MG63 (cell line): ENCODE measurements at regions not wholly inside any gene's neighbourhood (a gene's known extent, or its start where the extent isn't known, plus 50 kb on each side); places are given as distances from the start of the nearest gene placed in this dataset.

Experiments
- DNase-seq: peaks from one replicate; pipeline ENCODE4 v3.0.0-alpha.2; 2020
- H3K27me3 ChIP-seq: fragments of 250-450 bp; sonication (Bioruptor Pico); 2 replicates; pipeline ENCODE4 v1.5.1; 2020; ENCODE audit warnings: mild to moderate bottlenecking, moderate library complexity
- H3K36me3 ChIP-seq: fragments of 250-450 bp; sonication (Bioruptor Pico); 2 replicates; pipeline ENCODE4 v1.5.1; 2020; ENCODE audit warnings: mild to moderate bottlenecking, moderate library complexity
- H3K4me3 ChIP-seq: fragments of 250-450 bp; sonication (Bioruptor Pico); 2 replicates; pipeline ENCODE4 v1.5.1; 2020; ENCODE audit warnings: mild to moderate bottlenecking, moderate library complexity
- H3K9me3 ChIP-seq: fragments of 250-450 bp; sonication (Bioruptor Pico); 2 replicates; pipeline ENCODE4 v1.5.1; 2020; ENCODE audit warnings: mild to moderate bottlenecking, moderate library complexity

- H3K36me3 ChIP-seq = no peaks in the 10 kb centered on the region
- DNase-seq = no peak
- no peaks in the 10 kb centered on the region for H3K27me3 ChIP-seq
- no peaks in the 10 kb centered on the region for H3K9me3 ChIP-seq
- H3K4me3 ChIP-seq = no peak overlapping the region
These were observed 408.0 kb downstream of the TBL1XR1 start for GRCh38 chr3:176789281-176789705.

GRCh38 chr3:176787506-176787905 is 409.8 kb downstream of the TBL1XR1 start:
- Histone ChIP-seq H3K9me3 (no peaks in the 10 kb centered on the region), H3K36me3 (no peaks in the 10 kb centered on the region), H3K27me3 (no peaks in the 10 kb centered on the region), H3K4me3 (no peak overlapping the region)
- no peak for DNase-seq

- peak; percentile 43 for DNase-seq
- Histone ChIP-seq H3K36me3 (no peaks in the 10 kb centered on the region), H3K27me3 (peaks cover 4% of the 10 kb centered on the region), H3K4me3 (no peak overlapping the region), H3K9me3 (no peaks in the 10 kb centered on the region)
These were observed 412.1 kb downstream of the TBL1XR1 start for GRCh38 chr3:176785171-176785570.

- H3K36me3 ChIP-seq = no peaks in the 10 kb centered on the region
- no peaks in the 10 kb centered on the region for H3K9me3 ChIP-seq
- H3K27me3 ChIP-seq = peaks cover 6% of the 10 kb centered on the region
- no peak overlapping the region for H3K4me3 ChIP-seq
- DNase-seq = no peak
These were observed 416.5 kb downstream of the TBL1XR1 start for GRCh38 chr3:176780766-176781165.

- no peak for DNase-seq
- Histone ChIP-seq H3K27me3 (peaks cover 6% of the 10 kb centered on the region), H3K36me3 (no peaks in the 10 kb centered on the region), H3K9me3 (no peaks in the 10 kb centered on the region; the same call in 1 of the 2 replicates), H3K4me3 (no peak overlapping the region)
These were observed 420.6 kb downstream of the TBL1XR1 start for GRCh38 chr3:176776622-176777175.

GRCh38 chr3:176769547-176770190 is 427.6 kb downstream of the TBL1XR1 start:
- H3K4me3 ChIP-seq = no peak overlapping the region
- H3K36me3 ChIP-seq = no peaks in the 10 kb centered on the region
- peaks cover 2% of the 10 kb centered on the region for H3K9me3 ChIP-seq
- H3K27me3 ChIP-seq = no peaks in the 10 kb centered on the region
- DNase-seq = no peak

- Histone ChIP-seq H3K4me3 (no peak overlapping the region), H3K36me3 (no peaks in the 10 kb centered on the region), H3K9me3 (peaks cover 2% of the 10 kb centered on the region; the same call in 1 of the 2 replicates), H3K27me3 (no peaks in the 10 kb centered on the region)
- peak; percentile 85 for DNase-seq
These were observed 429.9 kb downstream of the TBL1XR1 start for GRCh38 chr3:176767385-176767784.

GRCh38 chr3:176766862-176767261 is 430.4 kb downstream of the TBL1XR1 start:
- Histone ChIP-seq H3K4me3 (no peak overlapping the region), H3K9me3 (peaks cover 2% of the 10 kb centered on the region; the same call in 1 of the 2 replicates), H3K36me3 (no peaks in the 10 kb centered on the region), H3K27me3 (no peaks in the 10 kb centered on the region)
- no peak for DNase-seq

- H3K4me3 ChIP-seq = no peak overlapping the region
- DNase-seq = no peak
These were observed 431.8 kb downstream of the TBL1XR1 start for GRCh38 chr3:176765382-176765900.

GRCh38 chr3:176759815-176760506 is 437.3 kb downstream of the TBL1XR1 start:
- Histone ChIP-seq H3K9me3 (no peaks in the 10 kb centered on the region), H3K36me3 (no peaks in the 10 kb centered on the region), H3K27me3 (no peaks in the 10 kb centered on the region), H3K4me3 (no peak overlapping the region)
- no peak for DNase-seq

More at GRCh38 chr3:176765382-176765900, 431.8 kb downstream of the TBL1XR1 start:
- no peaks in the 10 kb centered on the region for H3K27me3 ChIP-seq
- H3K9me3 ChIP-seq = peaks cover 2% of the 10 kb centered on the region; the same call in 1 of the 2 replicates
- no peaks in the 10 kb centered on the region for H3K36me3 ChIP-seq

GRCh38 chr3:176757429-176757828 is 439.9 kb downstream of the TBL1XR1 start:
- Histone ChIP-seq H3K4me3 (no peak overlapping the region), H3K27me3 (no peaks in the 10 kb centered on the region), H3K9me3 (no peaks in the 10 kb centered on the region), H3K36me3 (no peaks in the 10 kb centered on the region)
- no peak for DNase-seq

- Histone ChIP-seq H3K9me3 (no peaks in the 10 kb centered on the region), H3K36me3 (no peaks in the 10 kb centered on the region), H3K4me3 (no peak overlapping the region), H3K27me3 (no peaks in the 10 kb centered on the region)
- no peak for DNase-seq
These were observed 441.3 kb downstream of the TBL1XR1 start for GRCh38 chr3:176755977-176756376.

- no peaks in the 10 kb centered on the region for H3K9me3 ChIP-seq
- no peaks in the 10 kb centered on the region for H3K36me3 ChIP-seq
- no peak overlapping the region for H3K4me3 ChIP-seq
- no peaks in the 10 kb centered on the region for H3K27me3 ChIP-seq
- no peak for DNase-seq
These were observed 441.7 kb downstream of the TBL1XR1 start for GRCh38 chr3:176755552-176755951.

GRCh38 chr3:176741664-176742047 is 455.6 kb downstream of the TBL1XR1 start:
- no peaks in the 10 kb centered on the region for H3K36me3 ChIP-seq
- no peak for DNase-seq
- H3K27me3 ChIP-seq = no peaks in the 10 kb centered on the region
- no peak overlapping the region for H3K4me3 ChIP-seq
- no peaks in the 10 kb centered on the region for H3K9me3 ChIP-seq

GRCh38 chr3:176740906-176741663 is 456.2 kb downstream of the TBL1XR1 start:
- Histone ChIP-seq H3K27me3 (no peaks in the 10 kb centered on the region), H3K4me3 (no peak overlapping the region), H3K9me3 (no peaks in the 10 kb centered on the region), H3K36me3 (no peaks in the 10 kb centered on the region)
- no peak for DNase-seq

GRCh38 chr3:176739159-176739558 is 458.1 kb downstream of the TBL1XR1 start:
- H3K9me3 ChIP-seq = no peaks in the 10 kb centered on the region
- H3K27me3 ChIP-seq = 0 out of 2 replicates have a peak, but pooled peaks cover 2% of the 10 kb centered on the region
- no peak overlapping the region for H3K4me3 ChIP-seq
- DNase-seq = no peak
- H3K36me3 ChIP-seq = no peaks in the 10 kb centered on the region
